ENCODE measurements at regions not wholly inside any gene's neighbourhood (a gene's known extent, or its start where the extent isn't known, plus 50 kb on each side); places are given as distances from the start of the nearest gene placed in this dataset.
"Not testable (repeated sequence)": the region's sequence is repeated elsewhere in the genome, so short reads cannot be mapped to it uniquely, and the experiment has no call there.

- TF ChIP-seq ZFX (IDR thresholded peaks at IDR 0.05) = no peak
- TF ChIP-seq CTCF (conservative IDR thresholded peaks at IDR 0.05) = no peak
- no peak overlapping the region for H3K27ac ChIP-seq
Observed at GRCh38 chr3:16708285-16708684, 103.1 kb upstream of the DAZL start.

GRCh38 chr3:16711691-16712090 lies 106.5 kb upstream of the DAZL start:
- H3K27ac ChIP-seq = not testable (repeated sequence)

- no peak overlapping the region for H3K27ac ChIP-seq
- TF ChIP-seq ZFX (IDR thresholded peaks at IDR 0.05) = no peak
- no peak for TF ChIP-seq CTCF (conservative IDR thresholded peaks at IDR 0.05)
Observed at GRCh38 chr3:16715281-16715680, 110.1 kb upstream of the DAZL start.

GRCh38 chr3:16719426-16719825 lies 114.2 kb upstream of the DAZL start:
- TF ChIP-seq ZFX (IDR thresholded peaks at IDR 0.05) (no peak), CTCF (conservative IDR thresholded peaks at IDR 0.05) (no peak)

GRCh38 chr3:16720367-16720940 lies 115.2 kb upstream of the DAZL start:
- TF ChIP-seq ZFX (IDR thresholded peaks at IDR 0.05) (no peak), CTCF (conservative IDR thresholded peaks at IDR 0.05) (no peak)

More at GRCh38 chr3:16719426-16719825, 114.2 kb upstream of the DAZL start:
- no peak overlapping the region for H3K27ac ChIP-seq

GRCh38 chr3:16721494-16721893 lies 116.3 kb upstream of the DAZL start:
- no peak overlapping the region for H3K27ac ChIP-seq
- TF ChIP-seq CTCF (conservative IDR thresholded peaks at IDR 0.05) (no peak), ZFX (IDR thresholded peaks at IDR 0.05) (no peak)

More at GRCh38 chr3:16720367-16720940, 115.2 kb upstream of the DAZL start:
- no peak overlapping the region for H3K27ac ChIP-seq

- H3K27ac ChIP-seq = no peak overlapping the region
Observed at GRCh38 chr3:16723978-16724377, 118.8 kb upstream of the DAZL start.

More at GRCh38 chr3:16723978-16724377, 118.8 kb upstream of the DAZL start:
- TF ChIP-seq CTCF (conservative IDR thresholded peaks at IDR 0.05) (no peak; the same call in 1 of the 2 replicates), ZFX (IDR thresholded peaks at IDR 0.05) (no peak)
